Activated T-cell treated with anti-CD3 and anti-CD28 coated beads, Interleukin-2, amount 50 U/mL, for 48 hours (primary cell): ENCODE measurements at regions not wholly inside any gene's neighbourhood (a gene's known extent, or its start where the extent isn't known, plus 50 kb on each side); places are given as distances from the start of the nearest gene placed in this dataset.
"Not testable (repeated sequence)": the region's sequence is repeated elsewhere in the genome, so short reads cannot be mapped to it uniquely, and the experiment has no call there.

Source experiments
- DNase-seq, 2 experiments: peaks; one replicate each; pipeline ENCODE4 v3.0.0-alpha.2; 2020

GRCh38 chr3:139116631-139117030, 71.9 kb upstream of the PRR23C start:
- not testable (repeated sequence) for DNase-seq

DNA sequence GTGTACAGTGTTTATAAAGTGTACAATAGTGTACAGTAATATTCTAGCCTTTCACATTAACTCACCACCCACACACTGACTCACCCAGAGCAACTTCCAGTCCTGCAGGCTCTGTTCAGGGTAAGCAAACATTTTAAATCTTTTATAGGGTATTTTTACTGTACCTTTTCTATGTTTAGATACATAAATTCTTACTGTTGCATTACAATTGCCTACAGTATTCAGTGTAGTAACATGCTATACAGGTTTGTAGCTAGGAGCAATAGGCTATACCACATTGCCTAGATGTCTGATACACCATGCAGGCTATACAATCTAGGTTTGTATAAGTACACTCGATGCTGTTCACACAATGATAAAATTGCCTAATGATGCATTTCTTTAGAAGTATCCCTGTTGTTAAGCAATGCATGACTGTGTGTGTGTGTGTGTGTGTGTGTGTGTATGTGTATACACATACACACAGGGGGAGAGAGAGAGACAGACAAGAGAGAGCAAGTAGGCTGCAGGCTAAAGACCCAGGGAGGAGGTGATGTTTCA, 72.5 kb upstream of the PRR23C start:
- no peak for DNase-seq

DNA sequence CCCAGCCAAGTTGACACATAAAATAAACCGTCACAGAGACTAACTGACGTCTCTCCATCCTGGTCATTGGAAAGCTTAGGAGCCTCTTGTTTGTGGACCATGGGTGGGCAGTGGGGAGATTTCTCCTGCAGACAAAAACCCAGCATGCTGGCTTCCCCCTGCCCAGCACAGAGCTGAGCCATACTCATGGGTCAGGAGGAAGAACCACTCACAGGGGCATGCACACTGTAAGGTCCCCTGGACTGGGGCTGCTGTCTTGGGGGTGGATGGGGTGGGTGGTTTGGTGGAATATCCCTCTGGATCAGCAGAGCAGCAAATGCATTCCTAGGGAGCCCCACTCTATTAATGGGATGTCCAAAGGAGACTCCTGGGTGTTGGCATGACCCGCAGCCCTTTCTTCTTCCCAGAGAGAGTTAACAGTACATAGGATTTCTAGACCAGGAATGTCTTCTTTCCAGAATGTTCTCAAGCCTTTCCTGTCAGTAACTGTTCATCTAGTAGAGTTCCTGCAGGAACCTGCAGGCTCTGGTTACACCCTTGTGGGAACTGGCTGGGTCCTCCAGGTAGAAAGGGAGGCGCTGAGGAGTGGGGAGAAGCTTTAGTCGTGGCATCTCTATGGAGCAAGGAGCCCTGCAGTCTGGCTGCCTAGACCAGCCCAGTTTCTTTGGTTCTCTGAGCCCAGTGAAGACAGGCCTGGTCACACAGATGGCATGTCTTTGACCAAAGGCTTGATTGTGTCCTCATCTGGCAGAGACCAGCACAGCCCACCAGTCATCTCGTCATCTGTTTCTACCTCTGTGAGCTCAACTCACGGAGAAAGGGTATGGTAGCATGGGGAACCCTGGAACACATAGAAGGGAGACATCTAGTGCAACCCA, 73.4 kb upstream of the PRR23C start:
- no peak for DNase-seq

DNA sequence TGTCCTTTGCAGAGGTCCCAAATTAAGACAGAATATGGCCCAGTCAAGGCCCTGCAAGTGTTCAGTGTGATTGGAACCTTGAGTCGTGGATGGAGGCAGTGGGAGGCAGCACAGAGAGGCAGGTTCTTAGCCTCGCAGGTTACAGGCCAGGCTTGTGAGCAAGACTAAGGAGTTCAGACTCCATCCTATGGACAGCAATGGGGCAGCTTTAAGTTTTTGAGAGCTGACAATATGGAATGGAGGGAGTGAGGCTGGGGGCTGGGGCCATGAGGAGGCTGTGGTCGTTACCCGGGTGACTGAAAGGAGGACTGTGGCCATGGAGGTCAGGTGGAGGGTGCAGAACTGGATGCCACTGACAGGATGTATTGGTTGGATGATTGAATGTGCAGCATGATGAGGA, 74.1 kb upstream of the PRR23C start:
- no peak for DNase-seq

- DNase-seq = no peak
These were observed 74.8 kb upstream of the PRR23C start for GRCh38 chr3:139119331-139120025.

DNA sequence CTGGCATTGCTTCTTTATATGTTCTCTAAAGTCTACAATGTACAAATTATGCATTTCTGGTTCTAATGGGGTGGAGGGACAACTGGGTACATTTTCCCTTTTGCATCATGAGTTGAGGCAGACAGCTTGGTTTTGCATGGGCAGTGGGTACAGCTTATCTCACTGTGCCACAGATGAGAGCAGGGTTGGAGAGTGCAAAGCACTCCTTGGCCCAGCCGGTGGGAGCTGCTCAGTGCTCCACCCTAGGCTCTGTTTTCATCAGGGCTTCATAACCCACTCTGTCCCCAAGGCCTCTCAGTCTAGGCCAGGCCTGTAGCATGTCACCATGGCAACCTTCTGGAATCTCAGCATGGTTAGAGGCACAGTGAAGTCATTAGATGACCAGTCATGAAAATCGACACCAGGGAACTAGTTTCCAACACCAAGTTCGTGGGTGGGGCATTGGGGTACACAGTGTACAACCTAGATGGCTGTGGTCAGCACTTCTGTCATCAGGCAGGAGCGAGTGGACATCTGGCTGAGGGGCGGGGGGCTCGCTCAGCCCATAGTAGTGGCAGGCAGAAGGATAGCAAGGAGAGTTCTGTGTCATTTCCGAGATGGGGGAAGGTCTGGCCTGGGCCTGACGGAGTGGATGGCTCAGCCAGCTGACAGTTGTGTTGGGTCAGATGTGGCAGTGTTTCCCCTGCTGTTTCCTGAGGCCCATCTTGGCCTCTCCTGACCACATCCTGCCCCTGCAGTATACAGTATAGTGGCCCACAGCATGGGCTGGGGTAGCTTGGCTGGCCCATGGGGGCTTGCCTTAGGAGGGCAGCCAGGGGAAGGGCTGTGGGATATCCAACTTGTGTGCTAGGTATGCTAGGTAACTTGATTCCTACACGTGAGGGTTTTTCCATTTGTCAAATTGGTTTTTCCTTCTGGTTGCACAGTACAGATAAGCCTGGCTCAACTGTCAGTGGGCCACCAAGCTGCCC, 75.7 kb upstream of the PRR23C start:
- no peak for DNase-seq

- no peak for DNase-seq
These were observed 77.0 kb upstream of the PRR23C start for GRCh38 chr3:139121513-139122220.

DNA sequence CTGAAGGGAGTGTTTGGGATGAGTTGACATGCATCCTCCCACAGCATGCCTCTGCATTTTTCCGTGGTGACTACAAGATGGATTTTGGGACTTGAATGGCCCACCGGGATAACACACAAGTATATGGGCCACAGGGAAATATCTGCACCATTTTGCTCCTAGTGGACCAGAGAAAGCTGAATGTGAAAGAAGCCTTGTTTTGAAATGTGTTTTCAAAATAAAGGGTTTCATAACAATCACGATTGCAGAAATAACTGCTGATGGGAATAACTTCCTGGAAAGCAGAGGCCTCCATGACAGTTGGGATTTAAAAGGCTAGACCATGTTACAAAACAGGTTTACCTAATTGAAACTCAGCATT, 77.5 kb upstream of the PRR23C start:
- DNase-seq = no peak

DNA sequence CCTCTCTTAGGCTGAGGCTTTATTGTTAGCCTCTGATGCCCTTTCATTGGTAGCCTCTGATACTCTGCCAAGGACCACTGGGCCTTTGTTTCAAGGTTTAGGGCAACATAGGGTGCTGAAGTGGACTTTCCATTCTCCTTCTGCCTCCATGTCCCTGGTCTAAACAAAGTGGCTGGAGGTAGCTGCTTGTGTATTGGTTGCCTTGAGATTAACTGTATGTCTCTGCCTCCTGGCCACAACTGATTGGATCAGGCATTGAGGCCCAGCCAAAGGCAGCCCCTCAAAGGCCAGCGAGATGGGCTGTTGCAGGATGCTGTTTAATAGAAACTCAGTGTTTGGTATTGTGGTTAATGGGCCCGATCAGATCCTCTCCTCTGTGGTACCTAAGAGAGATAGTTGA, 77.9 kb upstream of the PRR23C start:
- DNase-seq = no peak

DNA sequence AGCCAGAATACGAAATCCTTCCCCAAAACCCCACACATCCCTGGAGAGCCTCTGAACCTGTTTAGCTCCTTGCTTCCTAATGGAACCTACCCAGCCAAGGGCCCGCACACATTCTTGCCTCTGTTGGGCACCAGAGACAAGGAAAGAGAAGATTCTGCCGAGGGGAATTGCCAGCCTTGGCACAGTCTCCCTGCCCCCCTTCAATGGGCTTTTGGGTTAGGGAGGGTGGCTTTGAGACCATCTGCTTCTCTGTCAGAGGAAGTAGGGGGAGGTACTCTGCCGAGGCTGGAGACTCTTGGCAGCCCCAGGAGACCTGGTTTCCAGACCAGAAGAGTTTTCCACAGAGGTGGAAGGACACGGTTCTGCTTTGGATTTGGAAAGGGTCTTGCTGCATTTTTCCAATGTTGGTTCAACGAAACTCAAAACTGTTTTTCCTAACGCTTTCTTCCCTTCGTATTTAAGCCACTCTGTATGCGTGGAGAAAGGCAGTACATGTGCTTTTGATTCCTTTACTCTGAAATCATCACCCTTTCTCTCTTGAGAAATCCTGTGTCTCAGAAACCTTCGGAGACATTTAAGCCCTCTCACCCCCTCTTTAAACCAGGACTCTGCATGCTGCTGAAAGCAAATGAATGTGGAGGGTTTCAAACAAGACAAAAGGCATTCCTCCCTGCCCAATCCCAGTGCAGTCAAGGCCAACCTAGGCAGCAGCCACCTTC, 78.8 kb upstream of the PRR23C start:
- DNase-seq = no peak

- no peak for DNase-seq
These were observed 79.5 kb upstream of the PRR23C start for GRCh38 chr3:139124197-139124596.

DNA sequence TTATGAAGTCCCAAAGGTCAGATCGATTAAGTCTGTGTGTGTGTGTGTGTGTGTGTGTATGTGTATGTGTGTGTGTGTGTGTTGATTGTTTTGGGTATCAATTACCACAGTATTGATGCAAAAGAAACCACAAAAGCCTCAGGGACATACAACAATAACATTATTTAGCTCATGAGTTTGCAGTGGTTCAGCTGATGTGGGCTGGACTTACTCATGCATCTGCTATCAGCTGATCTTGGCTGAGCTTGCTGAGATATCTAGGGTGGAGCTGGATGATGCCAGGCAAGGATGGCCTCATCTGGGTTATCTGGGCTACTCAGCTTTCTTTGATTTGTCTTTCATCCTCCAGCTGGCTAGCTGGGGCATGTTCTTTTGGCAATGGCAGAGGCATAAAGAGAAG, 82.4 kb upstream of the PRR23C start:
- no peak for DNase-seq

DNA sequence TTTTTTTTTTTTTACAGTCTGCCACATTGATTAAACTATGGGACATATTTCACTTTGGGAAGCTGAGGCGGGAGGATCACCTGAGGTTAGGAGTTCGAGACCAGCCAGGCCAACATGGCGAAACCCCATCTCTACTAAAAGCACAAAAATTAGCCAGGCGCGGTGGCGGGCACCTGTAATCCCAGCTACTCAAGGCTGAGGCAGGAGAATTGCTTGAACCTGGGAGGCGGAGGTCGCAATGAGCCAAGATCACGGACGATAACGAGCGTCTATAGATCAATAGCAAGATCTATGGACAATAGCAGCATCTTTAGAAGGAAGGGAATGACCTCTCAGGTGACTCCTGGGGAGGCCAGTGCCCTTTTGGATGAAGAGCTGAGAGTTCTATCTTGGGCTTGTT, 82.9 kb upstream of the PRR23C start:
- DNase-seq = not testable (repeated sequence)

- no peak for DNase-seq
These were observed 84.1 kb upstream of the PRR23C start for GRCh38 chr3:139128803-139129202.

DNA sequence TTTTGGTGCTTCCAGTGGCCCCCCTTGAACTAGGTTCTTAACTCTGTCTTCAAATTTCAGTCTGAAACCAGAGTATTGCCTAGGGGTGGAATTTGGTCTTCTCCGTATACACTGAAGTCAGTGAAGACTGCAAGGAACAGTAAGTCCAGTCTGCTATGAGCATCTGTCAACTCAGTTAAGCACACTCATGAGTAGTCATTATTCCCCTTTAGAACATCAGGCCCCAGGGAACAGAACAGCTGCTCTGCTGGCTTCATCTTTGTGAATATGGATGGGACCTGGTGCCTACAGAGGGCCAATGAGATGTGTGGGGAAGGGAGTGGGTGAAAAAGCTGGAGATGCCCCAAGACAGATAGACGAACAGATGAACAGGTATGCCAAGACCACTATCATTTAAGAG, 85.2 kb upstream of the PRR23C start:
- DNase-seq = no peak

GRCh38 chr3:139130390-139131140, 85.9 kb upstream of the PRR23C start:
- DNase-seq = no peak

GRCh38 chr3:139131951-139132350, 87.3 kb upstream of the PRR23C start:
- DNase-seq = no peak

- no peak for DNase-seq
These were observed 88.3 kb upstream of the PRR23C start for GRCh38 chr3:139132976-139133375.

DNA sequence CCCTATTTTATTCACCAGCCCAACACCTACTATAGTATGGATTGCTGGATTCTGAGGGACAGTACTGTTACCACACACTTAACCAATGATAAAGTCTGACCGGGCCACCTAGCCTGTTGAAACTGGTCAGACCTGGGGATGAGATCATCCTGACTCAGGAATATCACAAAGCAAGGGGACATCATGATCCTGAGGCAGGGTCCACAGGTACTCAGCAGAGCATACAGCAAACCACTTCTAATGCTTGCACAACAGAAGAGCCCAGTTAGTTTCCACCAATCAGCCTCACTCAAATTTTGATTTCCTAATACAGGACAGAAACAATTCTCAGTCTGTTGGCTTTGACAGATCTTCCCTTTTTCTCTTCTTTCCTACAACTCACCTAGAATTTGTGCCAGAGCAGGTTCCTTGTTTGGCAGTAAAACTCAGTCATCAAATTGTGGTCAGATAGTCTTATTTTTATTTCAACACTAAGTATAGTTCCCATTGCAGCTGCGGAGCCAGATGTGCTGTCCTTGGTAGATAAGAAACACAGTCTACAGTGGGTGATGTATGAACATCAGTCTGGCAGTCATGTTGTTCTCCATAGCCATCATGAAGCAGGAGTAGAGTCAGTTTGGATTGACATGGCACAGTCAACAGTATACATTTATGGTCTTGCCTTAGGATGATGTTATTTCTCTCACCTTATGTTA, 90.1 kb upstream of the PRR23C start:
- no peak for DNase-seq

GRCh38 chr3:139135657-139136056, 91.0 kb upstream of the PRR23C start:
- no peak for DNase-seq
